Caco-2 (cell line): ENCODE measurements at regions not wholly inside any gene's neighbourhood (a gene's known extent, or its start where the extent isn't known, plus 50 kb on each side); places are given as distances from the start of the nearest gene placed in this dataset.

ENCODE experiments used
- BruUV-seq: library from RNA; stranded (reverse); fragments of 400-500 nt; replicated peaks from 2 replicates; lab custom pipeline; 2021; lab: Mats Ljungman, UMichigan
- CTCF ChIA-PET: fragments of 300-600 bp; sonication (Branson Sonifier 250); formaldehyde crosslinking; loops from one replicate; lab custom pipeline; 2022; ENCODE audit warnings: antibody characterized with exemption; lab: Charles Lee
- POLR2A ChIA-PET: fragments of 300-600 bp; sonication (Branson Sonifier 250); formaldehyde crosslinking; loops from one replicate; lab custom pipeline; 2022; ENCODE audit warnings: antibody characterized with exemption; lab: Charles Lee
- DNase-seq, 2 experiments: peaks; one replicate each; pipeline versions ENCODE4 v3.0.0 to v3.0.0-alpha.2; 2020 to 2022
- H3K27me3 ChIP-seq: replicated peaks from 2 replicates; pipeline ENCODE4 v1.6.0; 2011; ENCODE audit warnings: low read length; ENCODE audit not compliant: control insufficient read depth, insufficient read depth
- H3K36me3 ChIP-seq: 2 replicates; pipeline ENCODE4 v1.5.1; 2011; ENCODE audit warnings: low read length; ENCODE audit not compliant: control insufficient read depth, insufficient read depth
- H3K4me1 ChIP-seq: fragments of 250-450 bp; sonication (Bioruptor Pico); 2 replicates; pipeline ENCODE4 v1.5.1; 2020; ENCODE audit warnings: mild to moderate bottlenecking
- H3K4me3 ChIP-seq: 2 replicates; pipeline ENCODE4 v1.5.1; 2011; ENCODE audit warnings: low read depth, mild to moderate bottlenecking, control low read depth, low read length
- H3K9me3 ChIP-seq: fragments of 250-450 bp; sonication (Bioruptor Pico); 2 replicates; pipeline ENCODE4 v1.5.1; 2020; ENCODE audit warnings: mild to moderate bottlenecking, moderate library complexity
- H3K27ac Mint-ChIP-seq: one replicate; pipeline ENCODE4 v1.8.0; 2022; ENCODE audit warnings: mixed read lengths; ENCODE audit not compliant: unreplicated experiment
- H3K27me3 Mint-ChIP-seq: one replicate; pipeline ENCODE4 v1.8.0; 2022; ENCODE audit warnings: mixed read lengths; ENCODE audit not compliant: insufficient read depth, unreplicated experiment
- H3K36me3 Mint-ChIP-seq: one replicate; pipeline ENCODE4 v1.8.0; 2022; ENCODE audit warnings: mild to moderate bottlenecking, mixed read lengths; ENCODE audit not compliant: insufficient read depth, unreplicated experiment
- H3K4me1 Mint-ChIP-seq: one replicate; pipeline ENCODE4 v1.8.0; 2022; ENCODE audit warnings: low read depth, mixed read lengths; ENCODE audit not compliant: unreplicated experiment
- H3K4me3 Mint-ChIP-seq: one replicate; pipeline ENCODE4 v1.8.0; 2022; ENCODE audit warnings: mild to moderate bottlenecking, moderate library complexity, mixed read lengths; ENCODE audit not compliant: unreplicated experiment
- H3K9me3 Mint-ChIP-seq: one replicate; pipeline ENCODE4 v1.8.0; 2022; ENCODE audit warnings: mixed read lengths; ENCODE audit not compliant: unreplicated experiment
- intact Hi-C: fragments of 100-400 bp; cut with micrococcal nuclease; formaldehyde crosslinking; loops from one replicate; pipeline ENCODE4 v1.10.0; 2022; ENCODE audit not compliant: unreplicated experiment
- TF ChIP-seq, protein P1 (sequence below), 2 experiments: fragments of 200-600 bp in 1 of 2; IDR thresholded peaks; 1 replicate in 1 of 2; 2 replicates in 1 of 2; pipeline versions ENCODE4 v1.5.1 to v1.8.0; 2011 to 2022; ENCODE audit warnings: antibody characterized with exemption in 1 of 2, control low read depth in 1 of 2, inconsistent platforms in 1 of 2, low read depth in 1 of 2, low read length in 1 of 2, mild to moderate bottlenecking in 1 of 2, moderate library complexity in 1 of 2; ENCODE audit not compliant: insufficient read depth in 1 of 2, severe bottlenecking in 1 of 2, unreplicated experiment in 1 of 2

DNA sequence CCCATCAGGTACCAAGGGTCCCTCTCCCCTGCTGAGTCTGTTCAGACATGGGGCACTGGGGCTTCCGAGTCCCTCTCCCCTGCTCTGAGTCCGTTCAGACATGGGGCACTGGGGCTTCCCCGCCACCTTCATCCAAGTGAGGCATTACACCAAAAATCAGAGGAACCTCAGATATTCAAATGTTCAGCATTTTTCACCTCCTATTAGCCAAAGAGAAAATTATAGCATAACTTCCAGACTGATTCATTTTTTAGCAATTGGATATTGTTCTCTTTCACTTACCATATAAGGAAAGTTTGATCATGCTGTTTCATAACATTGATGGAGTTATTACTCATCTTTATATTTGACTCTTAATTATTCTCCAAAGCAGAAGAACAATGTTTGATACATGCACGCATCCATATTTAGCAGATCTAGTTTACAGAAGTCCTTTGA is 213.9 kb downstream of the MTHFS start:
- DNase-seq: no peak
- BruUV-seq: no TSS peak
- POLR2A ChIA-PET: no interaction called here

DNA sequence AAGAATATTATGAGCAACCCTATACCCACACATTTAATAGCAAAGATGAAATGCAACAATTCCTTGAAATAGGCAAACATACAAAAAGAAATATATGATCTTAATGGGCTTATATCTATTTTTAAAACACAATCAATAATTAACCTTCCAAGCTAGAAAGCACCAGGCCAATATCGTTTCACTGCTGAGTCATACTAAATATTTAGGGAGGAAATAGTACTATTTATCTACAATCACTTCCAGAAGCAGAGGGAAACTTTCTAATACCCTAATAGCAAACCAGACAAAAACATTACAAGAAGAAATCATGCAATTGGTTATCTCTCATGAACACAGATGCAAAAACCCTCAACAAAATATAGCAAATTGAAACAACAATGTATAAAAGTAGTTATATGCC is 207.8 kb downstream of the MTHFS start:
- Histone ChIP-seq H3K4me1 (no peaks in the 10 kb centered on the region), H3K36me3 (no peaks in the 10 kb centered on the region), H3K4me3 (no peak overlapping the region), H3K9me3 (no peaks in the 10 kb centered on the region), H3K27me3 (no peaks in the 10 kb centered on the region; the same call in 1 of the 2 replicates)
- no peak overlapping the region for H3K27ac Mint-ChIP-seq
- H3K9me3 Mint-ChIP-seq: no peaks in the 10 kb centered on the region
- intact Hi-C loops: no loop called here
- H3K27me3 Mint-ChIP-seq: peaks cover 13% of the 10 kb centered on the region
- no peak for DNase-seq
- ChIA-PET CTCF (no interaction called here), POLR2A (no interaction called here)
- no peaks in the 10 kb centered on the region for H3K4me1 Mint-ChIP-seq
- H3K4me3 Mint-ChIP-seq: no peak overlapping the region
- TF ChIP-seq, protein P1, sequence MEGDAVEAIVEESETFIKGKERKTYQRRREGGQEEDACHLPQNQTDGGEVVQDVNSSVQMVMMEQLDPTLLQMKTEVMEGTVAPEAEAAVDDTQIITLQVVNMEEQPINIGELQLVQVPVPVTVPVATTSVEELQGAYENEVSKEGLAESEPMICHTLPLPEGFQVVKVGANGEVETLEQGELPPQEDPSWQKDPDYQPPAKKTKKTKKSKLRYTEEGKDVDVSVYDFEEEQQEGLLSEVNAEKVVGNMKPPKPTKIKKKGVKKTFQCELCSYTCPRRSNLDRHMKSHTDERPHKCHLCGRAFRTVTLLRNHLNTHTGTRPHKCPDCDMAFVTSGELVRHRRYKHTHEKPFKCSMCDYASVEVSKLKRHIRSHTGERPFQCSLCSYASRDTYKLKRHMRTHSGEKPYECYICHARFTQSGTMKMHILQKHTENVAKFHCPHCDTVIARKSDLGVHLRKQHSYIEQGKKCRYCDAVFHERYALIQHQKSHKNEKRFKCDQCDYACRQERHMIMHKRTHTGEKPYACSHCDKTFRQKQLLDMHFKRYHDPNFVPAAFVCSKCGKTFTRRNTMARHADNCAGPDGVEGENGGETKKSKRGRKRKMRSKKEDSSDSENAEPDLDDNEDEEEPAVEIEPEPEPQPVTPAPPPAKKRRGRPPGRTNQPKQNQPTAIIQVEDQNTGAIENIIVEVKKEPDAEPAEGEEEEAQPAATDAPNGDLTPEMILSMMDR (IDR thresholded peaks at IDR 0.05; ENCODE audit: insufficient read depth in 1 of 2, low read depth in 1 of 2, low read length in 1 of 2, severe bottlenecking in 1 of 2, unreplicated experiment in 1 of 2): no peak
- BruUV-seq: no TSS peak
- H3K36me3 Mint-ChIP-seq: no peaks in the 10 kb centered on the region

More for the DNA sequence above, 213.9 kb downstream of the MTHFS start:
- no peaks in the 10 kb centered on the region for H3K4me1 ChIP-seq
- H3K9me3 ChIP-seq: no peaks in the 10 kb centered on the region
- no peak overlapping the region for H3K4me3 Mint-ChIP-seq
- H3K36me3 Mint-ChIP-seq: no peaks in the 10 kb centered on the region
- no peaks in the 10 kb centered on the region; the same call in 1 of the 2 replicates for H3K27me3 ChIP-seq
- no peak overlapping the region for H3K27ac Mint-ChIP-seq
- no peaks in the 10 kb centered on the region for H3K36me3 ChIP-seq
- H3K4me1 Mint-ChIP-seq: no peaks in the 10 kb centered on the region
- intact Hi-C loops: no loop called here
- H3K27me3 Mint-ChIP-seq: peaks cover 5% of the 10 kb centered on the region
- no peak overlapping the region for H3K4me3 ChIP-seq
- no peaks in the 10 kb centered on the region for H3K9me3 Mint-ChIP-seq
- TF ChIP-seq, protein P1 (IDR thresholded peaks at IDR 0.05; ENCODE audit: insufficient read depth in 1 of 2, low read depth in 1 of 2, low read length in 1 of 2, severe bottlenecking in 1 of 2, unreplicated experiment in 1 of 2): no peak
- CTCF ChIA-PET: no interaction called here

DNA sequence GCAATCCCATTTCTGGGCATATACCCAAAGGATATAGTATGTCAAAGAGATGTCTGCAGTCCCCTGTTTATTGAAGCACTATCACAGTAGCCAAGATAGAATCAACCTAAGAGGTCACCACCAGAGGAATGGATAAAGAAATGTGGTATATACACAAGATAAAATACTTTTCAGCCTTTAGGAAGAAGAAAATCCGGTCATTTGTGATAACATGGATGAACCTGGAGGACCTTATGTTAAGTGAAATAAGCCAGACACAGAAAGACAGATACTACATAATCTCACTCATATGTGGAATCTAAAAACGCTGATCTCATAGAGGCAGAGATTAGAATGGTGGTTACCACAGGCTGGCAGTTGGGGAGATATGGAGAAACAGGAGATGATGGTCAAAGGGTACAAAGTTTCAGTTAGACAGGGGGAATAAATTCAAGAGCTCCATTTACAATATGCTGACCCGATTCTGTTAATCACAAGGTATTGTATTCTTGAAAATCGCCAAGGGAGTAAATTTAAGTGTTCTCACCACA is 195.8 kb downstream of the MTHFS start:
- intact Hi-C loops: no loop called here
- TF ChIP-seq, protein P1 (IDR thresholded peaks at IDR 0.05; ENCODE audit: insufficient read depth in 1 of 2, low read depth in 1 of 2, low read length in 1 of 2, severe bottlenecking in 1 of 2, unreplicated experiment in 1 of 2): no peak
- no TSS peak for BruUV-seq
- H3K27ac Mint-ChIP-seq: no peak overlapping the region
- Histone ChIP-seq H3K27me3 (no peaks in the 10 kb centered on the region), H3K36me3 (no peaks in the 10 kb centered on the region), H3K4me1 (no peaks in the 10 kb centered on the region), H3K4me3 (no peak overlapping the region), H3K9me3 (no peaks in the 10 kb centered on the region)
- ChIA-PET CTCF (no interaction called here), POLR2A (no interaction called here)
- H3K27me3 Mint-ChIP-seq: peaks cover 6% of the 10 kb centered on the region
- no peak overlapping the region for H3K4me3 Mint-ChIP-seq
- no peaks in the 10 kb centered on the region for H3K9me3 Mint-ChIP-seq
- DNase-seq: no peak
- H3K4me1 Mint-ChIP-seq: no peaks in the 10 kb centered on the region
- H3K36me3 Mint-ChIP-seq: no peaks in the 10 kb centered on the region
